SK-N-SH (cell line): ENCODE measurements at regions not wholly inside any gene's neighbourhood (a gene's known extent, or its start where the extent isn't known, plus 50 kb on each side); places are given as distances from the start of the nearest gene placed in this dataset.

Experiments
- CTCF ChIA-PET: fragments of 300-600, 350-600 bp; formaldehyde crosslinking; extraction: SDS; loops from one replicate; lab custom pipeline; 2021; lab: Yijun Ruan, JAX
- POLR2A ChIA-PET: fragments of 350-600 bp; sonication (Branson Sonifier 250); formaldehyde crosslinking; extraction: SDS; loops from one replicate; lab custom pipeline; 2020; ENCODE audit warnings: antibody characterized with exemption, inconsistent platforms; lab: Yijun Ruan, JAX
- DNase-seq: peaks from one replicate; pipeline ENCODE4 v3.0.0; 2012
- H2AFZ ChIP-seq: fragments of 200-600 bp; sonication (generic); 2 replicates; pipeline ENCODE4 v1.8.1; 2016; ENCODE audit warnings: antibody characterized with exemption, mild to moderate bottlenecking, low read depth
- H3F3A ChIP-seq: fragments of 200-600 bp; sonication (generic); replicated peaks from 2 replicates; pipeline ENCODE3; 2016; ENCODE audit warnings: antibody characterized with exemption, mild to moderate bottlenecking; ENCODE audit not compliant: insufficient read depth
- H3K27ac ChIP-seq, 2 experiments: fragments of 200-500 bp in 1 of 2; fragments of 200-600 bp in 1 of 2; sonication (Bioruptor generic) in 1 of 2; sonication (generic), shearing (Covaris generic) in 1 of 2; 2 replicates each; pipeline versions ENCODE4 v1.5.1 to v1.6.1; 2014 to 2016; ENCODE audit warnings: low read depth in 2 of 2, inconsistent platforms in 1 of 2, low read length in 1 of 2, mild to moderate bottlenecking in 1 of 2, mixed read lengths in 1 of 2
- H3K27me3 ChIP-seq: fragments of 200-600 bp; sonication (generic), shearing (Covaris generic); 2 replicates; pipeline ENCODE4 v1.6.1; 2016; ENCODE audit warnings: mixed run types; ENCODE audit not compliant: insufficient read depth
- H3K36me3 ChIP-seq, 2 experiments: fragments of 200-500 bp in 1 of 2; fragments of 200-600 bp in 1 of 2; sonication (Bioruptor generic) in 1 of 2; sonication (generic) in 1 of 2; replicated peaks in 1 of 2; 2 replicates each; pipeline versions ENCODE3 to v1.5.1; 2014 to 2016; ENCODE audit warnings: low read length in 1 of 2, mild to moderate bottlenecking in 1 of 2; ENCODE audit not compliant: insufficient read depth in 2 of 2, control insufficient read depth in 1 of 2
- H3K4me1 ChIP-seq, 2 experiments: fragments of 200-500 bp in 1 of 2; fragments of 200-600 bp in 1 of 2; sonication (Bioruptor generic) in 1 of 2; sonication (generic), shearing (Covaris generic) in 1 of 2; 2 replicates each; pipeline versions ENCODE4 v1.5.1 to v1.6.1; 2014 to 2016; ENCODE audit warnings: low read depth in 1 of 2, low read length in 1 of 2, mixed run types in 1 of 2; ENCODE audit not compliant: insufficient read depth in 2 of 2, control insufficient read depth in 1 of 2
- H3K4me2 ChIP-seq: fragments of 200-600 bp; sonication (generic), shearing (Covaris generic); 2 replicates; pipeline ENCODE4 v1.6.1; 2017; ENCODE audit warnings: mixed run types
- H3K4me3 ChIP-seq, 2 experiments: fragments of 200-500 bp in 1 of 2; fragments of 200-600 bp in 1 of 2; sonication (Bioruptor generic) in 1 of 2; sonication (generic), shearing (Covaris generic) in 1 of 2; 2 replicates each; pipeline versions ENCODE4 v1.5.1 to v1.8.1; 2014 to 2016; ENCODE audit warnings: low read depth in 2 of 2, inconsistent platforms in 1 of 2, low read length in 1 of 2, mild to moderate bottlenecking in 1 of 2, mixed read lengths in 1 of 2, moderate library complexity in 1 of 2
- H3K79me2 ChIP-seq: fragments of 200-600 bp; sonication (generic); 2 replicates; pipeline ENCODE4 v1.8.1; 2017; ENCODE audit warnings: mild to moderate bottlenecking; ENCODE audit not compliant: insufficient read depth
- H3K9ac ChIP-seq: fragments of 200-600 bp; sonication (generic); 2 replicates; pipeline ENCODE4 v1.6.1; 2017; ENCODE audit warnings: mixed run types
- H3K9me2 ChIP-seq: fragments of 200-600 bp; sonication (generic); 2 replicates; pipeline ENCODE4 v1.6.1; 2017; ENCODE audit warnings: mixed run types
- H3K9me3 ChIP-seq: fragments of 200-600 bp; sonication (generic); 2 replicates; pipeline ENCODE4 v1.6.1; 2017; ENCODE audit warnings: mixed run types, mild to moderate bottlenecking, moderate library complexity
- H4K20me1 ChIP-seq: fragments of 200-600 bp; sonication (generic); 2 replicates; pipeline ENCODE4 v1.6.1; 2017; ENCODE audit warnings: mild to moderate bottlenecking, mixed run types; ENCODE audit not compliant: insufficient read depth
- EP300 ChIP-seq, 2 experiments: IDR thresholded peaks; 2 replicates each; pipeline versions ENCODE4 v1.4.0 to v1.6.1; 2012; ENCODE audit warnings: borderline replicate concordance in 1 of 2, low read depth in 1 of 2, low read length in 1 of 2
- POLR2AphosphoS5 ChIP-seq: IDR thresholded peaks from 2 replicates; pipeline ENCODE4 v1.6.1; 2012; ENCODE audit warnings: low read depth, low read length
- RAD21 ChIP-seq: IDR thresholded peaks from 2 replicates; pipeline ENCODE4 v1.6.1; 2012; ENCODE audit warnings: mild to moderate bottlenecking, low read length
- SMC3 ChIP-seq: IDR thresholded peaks from 2 replicates; pipeline ENCODE4 v1.6.1; 2012; ENCODE audit warnings: low read depth, low read length, improper control_type of control experiment
- TCF12 ChIP-seq: IDR thresholded peaks from 2 replicates; pipeline ENCODE4 v1.4.0; 2012
- WGBS: methylation state at CpG from one replicate; pipeline ENCODE4 v1.1.6; 2017; ENCODE audit warnings: low lambda C conversion rate; 5-methylcytosine and 5-hydroxymethylcytosine counted together
- TF ChIP-seq, protein P1 (sequence below): IDR thresholded peaks from 2 replicates; pipeline ENCODE4 v1.4.0; 2012; ENCODE audit warnings: low read depth, borderline replicate concordance
- TF ChIP-seq, protein P2 (sequence below): IDR thresholded peaks from 2 replicates; pipeline ENCODE4 v1.4.0; 2012; ENCODE audit warnings: low read depth, borderline replicate concordance
- TF ChIP-seq, protein P3 (sequence below): fragments of 200-600 bp; sonication (generic); IDR thresholded peaks from 2 replicates; pipeline ENCODE4 v1.6.1; 2017; ENCODE audit warnings: antibody characterized with exemption, mild to moderate bottlenecking, moderate library complexity

DNA sequence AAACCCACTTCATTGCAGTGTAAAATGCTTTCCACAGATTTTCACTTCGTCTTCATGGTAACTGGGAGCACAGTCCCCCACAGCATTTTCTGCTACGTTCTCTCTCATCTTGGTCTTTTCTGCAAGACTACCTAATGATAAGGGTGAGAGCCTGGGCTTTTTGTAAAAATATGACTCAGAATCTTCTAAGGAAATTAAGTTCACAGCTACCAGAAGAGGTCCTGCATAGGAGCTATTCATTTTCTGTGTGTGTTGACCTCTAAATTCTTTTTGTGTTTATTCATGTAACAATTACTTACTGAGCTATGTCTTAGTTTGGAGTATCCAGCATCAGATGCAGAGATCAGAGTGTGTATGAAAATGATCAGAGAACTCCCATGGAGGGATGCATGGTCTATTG is 192.2 kb downstream of the CPEB2 start:
- Histone ChIP-seq H3K4me3 (no peak overlapping the region), H3K9ac (no peak overlapping the region), H4K20me1 (no peaks in the 10 kb centered on the region), H3K27ac (no peak overlapping the region), H2AFZ (no peak overlapping the region), H3K79me2 (no peaks in the 10 kb centered on the region), H3K9me2 (no peaks in the 10 kb centered on the region), H3K27me3 (no peaks in the 10 kb centered on the region), H3K4me2 (no peak overlapping the region), H3K36me3 (no peaks in the 10 kb centered on the region), H3K4me1 (no peaks in the 10 kb centered on the region; a peak in 1 of 4 replicates), H3F3A (no peaks in the 10 kb centered on the region), H3K9me3 (no peaks in the 10 kb centered on the region)
- POLR2A ChIA-PET = no interaction called here
- CTCF ChIA-PET = interaction anchor here (0.9 to 1.4 kb wide), 2 partner anchors 48 to 264 kb away, joined by 3 read pairs; no protein-coding TSS in a partner anchor
- no peak for DNase-seq
- 40% methylated on average over 2 of the region's 2 CpGs for WGBS
- TF ChIP-seq, protein P1, sequence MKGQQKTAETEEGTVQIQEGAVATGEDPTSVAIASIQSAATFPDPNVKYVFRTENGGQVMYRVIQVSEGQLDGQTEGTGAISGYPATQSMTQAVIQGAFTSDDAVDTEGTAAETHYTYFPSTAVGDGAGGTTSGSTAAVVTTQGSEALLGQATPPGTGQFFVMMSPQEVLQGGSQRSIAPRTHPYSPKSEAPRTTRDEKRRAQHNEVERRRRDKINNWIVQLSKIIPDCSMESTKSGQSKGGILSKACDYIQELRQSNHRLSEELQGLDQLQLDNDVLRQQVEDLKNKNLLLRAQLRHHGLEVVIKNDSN = no peak
- TF ChIP-seq, protein P2, sequence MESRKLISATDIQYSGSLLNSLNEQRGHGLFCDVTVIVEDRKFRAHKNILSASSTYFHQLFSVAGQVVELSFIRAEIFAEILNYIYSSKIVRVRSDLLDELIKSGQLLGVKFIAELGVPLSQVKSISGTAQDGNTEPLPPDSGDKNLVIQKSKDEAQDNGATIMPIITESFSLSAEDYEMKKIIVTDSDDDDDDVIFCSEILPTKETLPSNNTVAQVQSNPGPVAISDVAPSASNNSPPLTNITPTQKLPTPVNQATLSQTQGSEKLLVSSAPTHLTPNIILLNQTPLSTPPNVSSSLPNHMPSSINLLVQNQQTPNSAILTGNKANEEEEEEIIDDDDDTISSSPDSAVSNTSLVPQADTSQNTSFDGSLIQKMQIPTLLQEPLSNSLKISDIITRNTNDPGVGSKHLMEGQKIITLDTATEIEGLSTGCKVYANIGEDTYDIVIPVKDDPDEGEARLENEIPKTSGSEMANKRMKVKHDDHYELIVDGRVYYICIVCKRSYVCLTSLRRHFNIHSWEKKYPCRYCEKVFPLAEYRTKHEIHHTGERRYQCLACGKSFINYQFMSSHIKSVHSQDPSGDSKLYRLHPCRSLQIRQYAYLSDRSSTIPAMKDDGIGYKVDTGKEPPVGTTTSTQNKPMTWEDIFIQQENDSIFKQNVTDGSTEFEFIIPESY = no peak
- TF ChIP-seq POLR2AphosphoS5 (no peak), TCF12 (no peak), RAD21 (no peak)

DNA sequence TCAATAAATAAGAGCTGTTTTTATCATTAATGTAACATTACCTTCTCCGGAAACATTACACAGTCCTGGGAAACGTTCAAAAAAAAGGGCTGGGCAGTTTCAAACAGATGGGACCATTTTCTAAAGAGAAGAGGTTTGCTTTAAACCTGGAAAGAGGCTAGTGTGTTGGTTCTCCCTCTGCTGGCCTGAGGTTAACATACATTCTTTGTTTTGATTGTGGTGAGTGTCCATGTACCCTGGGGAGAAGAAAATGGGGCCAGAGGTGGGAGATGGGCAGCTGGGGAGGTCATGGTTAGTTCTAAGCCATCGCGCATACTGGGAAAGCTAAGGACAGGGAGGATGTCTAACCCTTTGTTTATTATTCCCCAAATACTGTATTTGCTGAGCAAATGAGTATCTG is 194.7 kb downstream of the CPEB2 start:
- TF ChIP-seq POLR2AphosphoS5 (no peak), EP300 (IDR thresholded peaks at IDR 0.05; ENCODE audit: borderline replicate concordance in 1 of 2, low read depth in 1 of 2, low read length in 1 of 2) (no peak), RAD21 (peak; percentile 63), SMC3 (peak; percentile 40; the same call in 1 of the 2 replicates)
- TF ChIP-seq, protein P3, sequence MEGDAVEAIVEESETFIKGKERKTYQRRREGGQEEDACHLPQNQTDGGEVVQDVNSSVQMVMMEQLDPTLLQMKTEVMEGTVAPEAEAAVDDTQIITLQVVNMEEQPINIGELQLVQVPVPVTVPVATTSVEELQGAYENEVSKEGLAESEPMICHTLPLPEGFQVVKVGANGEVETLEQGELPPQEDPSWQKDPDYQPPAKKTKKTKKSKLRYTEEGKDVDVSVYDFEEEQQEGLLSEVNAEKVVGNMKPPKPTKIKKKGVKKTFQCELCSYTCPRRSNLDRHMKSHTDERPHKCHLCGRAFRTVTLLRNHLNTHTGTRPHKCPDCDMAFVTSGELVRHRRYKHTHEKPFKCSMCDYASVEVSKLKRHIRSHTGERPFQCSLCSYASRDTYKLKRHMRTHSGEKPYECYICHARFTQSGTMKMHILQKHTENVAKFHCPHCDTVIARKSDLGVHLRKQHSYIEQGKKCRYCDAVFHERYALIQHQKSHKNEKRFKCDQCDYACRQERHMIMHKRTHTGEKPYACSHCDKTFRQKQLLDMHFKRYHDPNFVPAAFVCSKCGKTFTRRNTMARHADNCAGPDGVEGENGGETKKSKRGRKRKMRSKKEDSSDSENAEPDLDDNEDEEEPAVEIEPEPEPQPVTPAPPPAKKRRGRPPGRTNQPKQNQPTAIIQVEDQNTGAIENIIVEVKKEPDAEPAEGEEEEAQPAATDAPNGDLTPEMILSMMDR = peak; percentile 38
- H3K79me2 ChIP-seq = no peaks in the 10 kb centered on the region
- H3K9me2 ChIP-seq = no peaks in the 10 kb centered on the region
- H3K27ac ChIP-seq = no peak overlapping the region
- no peak overlapping the region for H2AFZ ChIP-seq
- no peak overlapping the region for H3K4me2 ChIP-seq
- no peaks in the 10 kb centered on the region; a peak in 1 of 4 replicates for H3K4me1 ChIP-seq
- no peak overlapping the region for H3K9ac ChIP-seq
- H3K27me3 ChIP-seq = no peaks in the 10 kb centered on the region
- H4K20me1 ChIP-seq = no peaks in the 10 kb centered on the region
- POLR2A ChIA-PET = no interaction called here
- peak; percentile 35 for DNase-seq
- H3F3A ChIP-seq = no peaks in the 10 kb centered on the region
- H3K9me3 ChIP-seq = no peaks in the 10 kb centered on the region
- H3K4me3 ChIP-seq = no peak overlapping the region
- CTCF ChIA-PET = interaction anchor here (0.6 to 2.7 kb wide), 6 partner anchors 11 to 558 kb away, joined by 3 to 8 read pairs (median 3); no protein-coding TSS in a partner anchor
- H3K36me3 ChIP-seq = no peaks in the 10 kb centered on the region
- WGBS = 61% methylated on average over 4 of the region's 4 CpGs
